PC-3 (cell line): ENCODE measurements at regions not wholly inside any gene's neighbourhood (a gene's known extent, or its start where the extent isn't known, plus 50 kb on each side); places are given as distances from the start of the nearest gene placed in this dataset.
A peak's percentile ranks its signal among the peaks of the same experiment; 100 is the strongest.

Experiments
- ATAC-seq: fragments of 200-7000 bp; cut with Tn5 transposase; 2 replicates; pipeline ENCODE4 v1.9.1; 2020; ENCODE audit warnings: mild to moderate bottlenecking, moderate library complexity
- BruUV-seq: library from RNA; stranded (reverse); fragments of 400-500 nt; replicated peaks from 2 replicates; lab custom pipeline; 2021; lab: Mats Ljungman, UMichigan
- CTCF ChIA-PET: fragments of 300-600 bp; sonication (Branson Sonifier 250); formaldehyde crosslinking; loops from one replicate; lab custom pipeline; 2022; ENCODE audit warnings: antibody characterized with exemption; lab: Charles Lee
- POLR2A ChIA-PET: fragments of 300-600 bp; sonication (Branson Sonifier 250); formaldehyde crosslinking; loops from one replicate; lab custom pipeline; 2022; ENCODE audit warnings: antibody characterized with exemption; ENCODE audit not compliant: unreplicated experiment; lab: Charles Lee
- DNase-seq: peaks from one replicate; pipeline ENCODE4 v3.0.0-alpha.2; 2015
- H2AFZ ChIP-seq: fragments of 300-600 bp; sonication (generic); 2 replicates; pipeline ENCODE4 v1.6.0; 2016; ENCODE audit warnings: antibody characterized with exemption, low read length
- H3F3A ChIP-seq: fragments of 300-600 bp; sonication (generic); one replicate; pipeline ENCODE4 v1.6.0; 2017; ENCODE audit warnings: antibody characterized with exemption, low read length, control low read depth, mild to moderate bottlenecking; ENCODE audit not compliant: unreplicated experiment
- H3K27ac ChIP-seq: fragments of 300-600 bp; sonication (generic); 2 replicates; pipeline ENCODE4 v1.5.1; 2016; ENCODE audit warnings: mild to moderate bottlenecking, low read length
- H3K27me3 ChIP-seq: fragments of 300-600 bp; sonication (generic); 2 replicates; pipeline ENCODE4 v1.6.1; 2016; ENCODE audit warnings: low read length, mixed read lengths
- H3K36me3 ChIP-seq: fragments of 300-600 bp; sonication (generic); 2 replicates; pipeline ENCODE4 v1.6.1; 2016; ENCODE audit warnings: low read depth, mixed run types, low read length, mixed read lengths
- H3K4me1 ChIP-seq: fragments of 300-600 bp; sonication (generic); 2 replicates; pipeline ENCODE4 v1.5.1; 2016; ENCODE audit warnings: low read length; ENCODE audit not compliant: insufficient read depth
- H3K4me2 ChIP-seq: fragments of 300-600 bp; sonication (generic); 2 replicates; pipeline ENCODE4 v1.6.0; 2016; ENCODE audit warnings: low read length
- H3K4me3 ChIP-seq: fragments of 300-600 bp; sonication (generic); 2 replicates; pipeline ENCODE4 v1.5.1; 2016; ENCODE audit warnings: mild to moderate bottlenecking, low read length, mixed read lengths
- H3K79me2 ChIP-seq: fragments of 300-600 bp; sonication (generic); 2 replicates; pipeline ENCODE4 v1.6.1; 2017; ENCODE audit warnings: low read length, mixed read lengths
- H3K9ac ChIP-seq: fragments of 300-600 bp; sonication (generic); 2 replicates; pipeline ENCODE4 v1.6.0; 2016; ENCODE audit warnings: mild to moderate bottlenecking, low read length
- H3K9me2 ChIP-seq: fragments of 300-600 bp; sonication (generic); replicated peaks from 2 replicates; pipeline ENCODE4 v1.6.1; 2016; ENCODE audit warnings: mixed run types, low read length, mixed read lengths
- H3K9me3 ChIP-seq: fragments of 300-600 bp; sonication (generic); 2 replicates; pipeline ENCODE4 v1.6.1; 2016; ENCODE audit warnings: low read length, mixed read lengths
- H4K20me1 ChIP-seq: fragments of 300-600 bp; sonication (generic); 2 replicates; pipeline ENCODE4 v1.6.1; 2016; ENCODE audit warnings: low read length, mixed read lengths
- CTCF ChIP-seq: fragments of 300-600 bp; sonication (generic); conservative IDR thresholded peaks from 2 replicates; pipeline ENCODE4 v1.5.1; 2017; ENCODE audit warnings: antibody characterized with exemption, low read depth, mild to moderate bottlenecking, low read length
- EZH2 ChIP-seq: fragments of 300-600 bp; sonication (generic); IDR thresholded peaks from one replicate; pipeline ENCODE4 v1.6.1; 2017; ENCODE audit warnings: antibody characterized with exemption, mild to moderate bottlenecking, low read length; ENCODE audit not compliant: unreplicated experiment
- EZH2phosphoT487 ChIP-seq: fragments of 300-600 bp; sonication (generic); IDR thresholded peaks from 2 replicates; pipeline ENCODE4 v1.6.1; 2018; ENCODE audit warnings: mild to moderate bottlenecking, antibody characterized with exemption, low read length, borderline replicate concordance
- intact Hi-C: fragments of 100-400 bp; cut with micrococcal nuclease; formaldehyde crosslinking; loops from 2 replicates; pipeline ENCODE4 v1.9.0; 2023

- no peak overlapping the region for H3K9ac ChIP-seq
- H3K4me3 ChIP-seq, result no peak overlapping the region
- no peaks in the 10 kb centered on the region for H4K20me1 ChIP-seq
- intact Hi-C loops, result loop anchor here (2.0 to 10.0 kb wide), 5 partner anchors 65 to 590 kb away; no protein-coding TSS in a partner anchor
- H3K9me3 ChIP-seq, result no peaks in the 10 kb centered on the region
- no peak overlapping the region; the same call in 1 of the 2 replicates for H2AFZ ChIP-seq
- DNase-seq (no peak), ATAC-seq (no peak)
- H3K36me3 ChIP-seq, result no peaks in the 10 kb centered on the region
- no peaks in the 10 kb centered on the region for H3K79me2 ChIP-seq
- POLR2A ChIA-PET, result no interaction called here
- TF ChIP-seq EZH2phosphoT487 (no peak), CTCF (no peak), EZH2 (no peak)
- no peaks in the 10 kb centered on the region for H3F3A ChIP-seq
- peaks cover 3% of the 10 kb centered on the region; the same call in 1 of the 2 replicates for H3K4me1 ChIP-seq
- no peak overlapping the region for H3K27ac ChIP-seq
- CTCF ChIA-PET, result no interaction called here
- BruUV-seq, result no TSS peak
- no peaks in the 10 kb centered on the region for H3K9me2 ChIP-seq
- H3K27me3 ChIP-seq, result no peaks in the 10 kb centered on the region
- no peak overlapping the region for H3K4me2 ChIP-seq
These were observed 344.4 kb downstream of the RAPGEF2 start for GRCh38 chr4:159447296-159447695.

GRCh38 chr4:159451006-159451405, 348.1 kb downstream of the RAPGEF2 start:
- H3K9ac ChIP-seq, result no peak overlapping the region
- DNase-seq (peak; percentile 20), ATAC-seq (no peak)
- no peaks in the 10 kb centered on the region for H3K79me2 ChIP-seq
- peaks cover 3% of the 10 kb centered on the region; the same call in 1 of the 2 replicates for H3K4me1 ChIP-seq
- no peaks in the 10 kb centered on the region for H4K20me1 ChIP-seq
- no peak overlapping the region for H3K27ac ChIP-seq
- intact Hi-C loops, result loop anchor here (10.0 kb wide), 1 partner anchor 716 kb away; no protein-coding TSS in a partner anchor
- no peaks in the 10 kb centered on the region for H3K9me2 ChIP-seq
- ChIA-PET CTCF (no interaction called here), POLR2A (no interaction called here)
- no peak overlapping the region for H2AFZ ChIP-seq
- H3K27me3 ChIP-seq, result no peaks in the 10 kb centered on the region
- H3K36me3 ChIP-seq, result no peaks in the 10 kb centered on the region
- TF ChIP-seq EZH2phosphoT487, result no peak
- TF ChIP-seq CTCF, result no peak
- TF ChIP-seq EZH2, result no peak
- no peak overlapping the region for H3K4me3 ChIP-seq
- no TSS peak for BruUV-seq
- no peaks in the 10 kb centered on the region for H3K9me3 ChIP-seq
- no peak overlapping the region for H3K4me2 ChIP-seq
- H3F3A ChIP-seq, result no peaks in the 10 kb centered on the region

- Histone ChIP-seq H4K20me1 (no peaks in the 10 kb centered on the region), H3K9me3 (no peaks in the 10 kb centered on the region), H3K79me2 (no peaks in the 10 kb centered on the region), H3F3A (no peaks in the 10 kb centered on the region), H3K4me1 (peaks cover 3% of the 10 kb centered on the region; the same call in 1 of the 2 replicates), H3K4me2 (peak overlapping the region; percentile 76), H3K27me3 (no peaks in the 10 kb centered on the region), H2AFZ (peak overlapping the region; percentile 86), H3K4me3 (peak overlapping the region; percentile 50; the same call in 1 of the 2 replicates), H3K9ac (no peak overlapping the region), H3K36me3 (no peaks in the 10 kb centered on the region), H3K27ac (no peak overlapping the region), H3K9me2 (no peaks in the 10 kb centered on the region)
- TF ChIP-seq CTCF (peak; percentile 79), EZH2phosphoT487 (no peak), EZH2 (no peak)
- POLR2A ChIA-PET, result no interaction called here
- CTCF ChIA-PET, result interaction anchor here (0.6 to 0.8 kb wide), 4 partner anchors 8 to 688 kb away, joined by 3 read pairs; no protein-coding TSS in a partner anchor
- no TSS peak for BruUV-seq
- DNase-seq, result peak; percentile 66
- intact Hi-C loops, result loop anchor here (10.0 kb wide), 1 partner anchor 721 kb away; no protein-coding TSS in a partner anchor
- peak; percentile 50 for ATAC-seq
These were observed 352.9 kb downstream of the RAPGEF2 start for GRCh38 chr4:159455675-159456237.
